ENCODE measurements at regions not wholly inside any gene's neighbourhood (a gene's known extent, or its start where the extent isn't known, plus 50 kb on each side); places are given as distances from the start of the nearest gene placed in this dataset.

DNA sequence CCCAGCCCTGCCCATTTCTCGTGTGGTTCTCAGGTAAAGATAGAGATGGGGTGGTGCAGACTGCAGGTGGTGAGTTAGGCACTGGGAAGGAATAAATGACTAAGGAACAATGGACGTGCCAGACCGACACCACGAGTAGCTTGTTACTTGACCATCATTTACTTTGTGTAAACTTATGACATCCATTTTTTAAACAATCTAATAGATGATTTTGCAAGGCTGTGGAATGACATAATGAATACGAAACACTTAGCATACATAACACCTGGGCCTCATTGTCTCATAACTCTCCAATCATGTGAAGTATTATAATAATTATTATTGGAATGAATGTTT lies 137.3 kb upstream of the CPEB2 start:
- no peak for DNase-seq

DNA sequence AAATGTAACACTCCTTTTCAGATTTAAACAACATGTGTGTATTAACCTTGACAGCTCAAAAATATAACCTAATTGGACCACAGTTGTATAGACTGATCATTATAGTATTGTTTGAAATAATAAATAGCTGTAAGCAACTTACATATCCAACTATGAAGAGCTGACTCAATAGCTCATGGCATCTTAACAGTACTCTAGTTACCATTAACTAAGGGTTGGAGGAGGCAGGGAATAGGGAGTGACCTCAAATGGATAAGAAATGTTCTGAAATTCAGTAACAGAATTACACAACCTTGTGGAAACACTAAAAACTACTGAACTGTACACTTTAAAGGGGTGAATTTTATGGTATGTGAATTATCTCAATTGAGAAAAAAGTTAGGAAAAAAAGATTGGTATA lies 136.5 kb upstream of the CPEB2 start:
- no peak for DNase-seq

DNA sequence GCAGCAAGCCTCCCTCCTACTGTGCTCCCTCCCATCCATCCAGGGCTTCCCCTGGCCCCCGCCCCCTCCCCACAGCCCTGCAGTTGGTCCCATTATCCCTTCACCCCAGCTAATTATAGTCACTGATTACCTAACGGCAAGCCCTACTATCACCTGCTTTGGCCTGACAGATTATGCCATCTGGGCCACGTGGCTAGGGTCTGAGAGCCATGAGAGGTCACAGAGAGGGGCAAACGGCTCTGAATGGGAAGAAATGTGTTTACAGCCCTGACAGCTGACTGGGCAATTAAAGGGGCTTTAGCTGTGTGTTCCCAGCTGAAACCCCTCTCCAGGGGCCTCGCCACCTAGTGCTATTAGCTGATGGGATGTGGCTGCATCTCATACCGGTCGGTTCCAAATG lies 134.4 kb upstream of the CPEB2 start:
- no peak for DNase-seq

- no peak for DNase-seq
These were observed 133.6 kb upstream of the CPEB2 start for GRCh38 chr4:14868426-14869395.

- DNase-seq: no peak
These were observed 130.4 kb upstream of the CPEB2 start for GRCh38 chr4:14871676-14872430.

GRCh38 chr4:14874990-14875389 lies 127.3 kb upstream of the CPEB2 start:
- no peak for DNase-seq

DNA sequence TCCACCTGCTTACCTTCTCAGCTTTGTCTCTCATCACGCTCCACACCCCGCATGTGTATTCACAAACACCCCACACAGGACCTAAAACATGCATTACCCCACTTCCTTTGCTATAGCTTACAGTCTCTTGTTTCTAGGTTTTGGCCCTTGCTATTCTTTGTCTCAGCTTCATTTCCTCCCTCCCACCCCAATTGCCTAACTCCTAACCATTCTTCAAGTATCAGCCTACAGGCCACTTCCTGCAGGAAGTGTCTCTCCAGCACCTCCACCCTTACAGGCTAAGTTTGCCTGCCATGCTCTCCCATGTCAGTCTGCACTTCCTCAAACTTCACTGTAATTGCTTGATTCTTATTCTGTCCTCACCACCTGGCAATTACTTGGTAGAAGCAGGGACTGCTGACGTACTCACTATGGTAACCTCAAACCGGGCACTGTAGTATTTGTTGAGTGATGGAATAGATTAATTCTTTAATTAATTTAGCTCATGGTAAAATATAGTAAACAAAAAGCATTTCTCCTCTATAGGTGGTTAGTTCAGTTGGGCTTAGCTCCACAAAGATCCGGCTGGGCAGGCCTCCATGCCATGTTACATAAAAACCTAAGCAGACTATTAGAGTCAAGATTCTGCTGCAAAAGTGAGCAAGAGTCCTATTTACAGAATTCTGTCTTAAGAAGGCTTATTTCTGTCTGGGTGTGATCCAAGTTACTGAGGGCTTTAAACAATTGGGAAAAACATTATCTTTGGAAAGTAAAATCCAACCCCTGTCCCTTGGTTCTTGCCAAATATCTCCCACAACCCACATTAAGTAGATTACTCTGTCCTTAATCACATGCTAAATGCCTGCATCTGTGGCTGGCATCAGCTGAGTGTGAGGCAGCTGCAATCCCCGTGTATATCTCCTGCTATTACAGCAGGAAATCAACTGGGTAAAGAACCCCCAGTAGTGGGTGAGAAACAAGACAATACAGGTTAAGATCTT lies 124.7 kb upstream of the CPEB2 start:
- no peak for DNase-seq

DNA sequence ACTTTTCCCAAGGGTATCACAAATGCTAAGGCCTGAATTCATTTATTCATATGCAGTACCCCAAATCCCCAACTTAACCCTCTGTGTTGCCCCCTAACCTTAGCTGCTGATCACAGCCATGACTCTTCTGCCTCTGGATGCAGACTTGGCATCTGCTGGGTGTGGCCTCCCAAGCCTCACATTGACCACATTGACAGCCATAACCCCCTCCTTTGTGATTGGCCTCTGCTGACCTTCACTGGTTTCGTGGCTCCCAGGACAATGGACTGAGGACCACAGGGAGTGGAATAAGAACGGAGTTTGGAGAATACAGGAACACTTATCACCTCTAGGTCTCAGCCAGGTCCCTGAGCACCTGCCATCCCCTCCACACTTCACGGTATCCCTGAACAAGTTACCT lies 123.6 kb upstream of the CPEB2 start:
- no peak for DNase-seq

DNA sequence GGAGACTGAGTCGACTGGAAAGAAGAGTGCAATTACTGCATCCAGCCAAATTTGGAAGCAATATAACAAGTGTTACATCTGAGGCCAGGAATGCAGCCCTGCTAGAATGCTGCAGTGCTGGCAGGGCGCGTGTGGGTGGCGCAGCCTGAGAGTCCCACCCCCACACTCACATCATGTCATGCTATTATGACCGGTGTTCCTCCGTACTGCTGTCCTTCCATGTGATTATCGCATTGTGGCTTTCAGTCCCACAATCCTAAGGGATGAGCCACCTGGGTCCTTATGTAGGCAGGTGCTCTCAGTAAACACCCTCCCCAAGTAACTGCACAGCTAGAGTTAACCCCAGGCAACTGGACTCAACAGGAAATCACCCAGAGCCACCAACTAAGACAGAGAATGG lies 122.6 kb upstream of the CPEB2 start:
- DNase-seq: no peak

DNA sequence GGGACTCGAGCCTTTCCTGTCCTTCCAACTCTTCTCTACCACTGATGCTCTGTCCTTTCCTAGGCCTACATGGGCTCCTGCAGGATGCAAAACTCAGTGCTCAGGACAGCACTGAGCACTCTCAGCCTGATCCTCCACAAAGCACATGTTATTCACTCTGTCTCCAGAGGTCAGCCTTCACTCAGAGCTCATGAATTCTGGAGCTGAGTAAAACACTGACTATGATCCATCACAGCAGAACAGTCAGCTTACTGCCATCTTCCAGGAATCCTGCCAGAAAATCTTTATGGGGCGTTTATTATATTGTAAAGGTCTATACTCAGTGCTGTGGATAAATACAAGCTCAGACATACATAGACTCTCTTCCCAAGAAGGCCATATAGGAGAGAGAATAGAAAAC lies 121.5 kb upstream of the CPEB2 start:
- DNase-seq: no peak

DNA sequence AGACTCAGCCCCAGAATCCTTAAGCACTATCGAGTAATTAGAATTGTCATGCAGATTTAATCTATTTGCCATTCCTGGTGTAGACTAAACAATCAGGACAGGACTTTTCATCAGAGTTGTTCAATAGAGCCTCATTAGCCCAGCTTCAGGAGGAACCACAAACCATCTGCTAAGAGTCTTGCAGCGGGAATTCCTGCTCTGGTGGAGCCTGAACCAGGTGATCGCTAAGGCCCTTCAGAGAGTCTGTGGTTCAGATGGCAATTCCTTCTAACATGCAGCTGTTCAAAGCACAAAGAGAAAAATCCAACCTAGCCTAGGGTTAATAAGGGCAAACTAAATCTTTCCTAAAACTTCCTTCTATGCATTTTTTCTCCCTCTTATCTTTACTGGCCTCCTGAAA lies 119.1 kb upstream of the CPEB2 start:
- DNase-seq: no peak

DNA sequence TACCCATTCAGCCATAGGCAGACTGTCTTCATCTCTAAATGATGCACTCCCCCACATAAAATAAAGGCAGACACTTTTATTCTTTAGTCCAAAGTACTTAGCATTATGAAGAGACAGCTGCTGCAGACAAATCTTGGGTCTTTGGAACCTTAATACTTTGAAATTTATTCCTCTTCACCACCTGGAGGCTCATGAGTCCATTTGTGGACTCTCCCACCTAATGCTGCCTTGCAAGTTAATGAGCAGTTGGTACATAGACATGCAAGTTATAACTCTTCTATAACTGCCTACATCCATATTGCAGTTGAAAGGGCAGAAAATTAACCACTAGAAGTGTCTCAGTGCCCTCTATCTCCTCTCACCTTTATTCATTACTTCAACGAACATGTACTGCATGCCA lies 118.6 kb upstream of the CPEB2 start:
- no peak for DNase-seq

DNA sequence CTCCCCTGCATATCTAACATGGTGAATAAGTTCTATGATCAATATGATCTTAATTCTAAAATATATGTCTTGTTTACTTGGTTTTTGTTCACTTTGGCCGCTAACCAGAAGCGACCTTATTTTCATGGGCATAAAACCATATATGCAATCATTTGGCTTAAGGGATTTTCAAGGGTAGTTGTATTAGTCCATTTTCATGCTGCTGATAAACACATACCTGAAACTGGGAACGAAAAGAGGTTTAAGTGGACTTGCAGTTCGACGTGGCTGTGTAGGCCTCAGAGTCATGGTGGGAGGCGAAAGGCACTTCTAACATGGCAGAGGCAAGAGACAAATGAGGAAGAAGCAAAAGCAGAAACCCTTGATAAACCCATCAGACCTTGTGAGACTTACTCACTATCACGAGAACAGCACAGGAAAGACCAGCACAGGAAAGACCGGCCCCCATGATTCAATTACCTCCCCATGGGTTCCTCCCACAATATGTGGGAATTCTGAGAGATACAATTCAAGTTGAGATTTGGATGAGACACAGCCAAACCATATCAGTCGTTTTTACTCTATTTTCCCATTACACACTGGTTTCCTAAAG lies 114.3 kb upstream of the CPEB2 start:
- no peak for DNase-seq

DNA sequence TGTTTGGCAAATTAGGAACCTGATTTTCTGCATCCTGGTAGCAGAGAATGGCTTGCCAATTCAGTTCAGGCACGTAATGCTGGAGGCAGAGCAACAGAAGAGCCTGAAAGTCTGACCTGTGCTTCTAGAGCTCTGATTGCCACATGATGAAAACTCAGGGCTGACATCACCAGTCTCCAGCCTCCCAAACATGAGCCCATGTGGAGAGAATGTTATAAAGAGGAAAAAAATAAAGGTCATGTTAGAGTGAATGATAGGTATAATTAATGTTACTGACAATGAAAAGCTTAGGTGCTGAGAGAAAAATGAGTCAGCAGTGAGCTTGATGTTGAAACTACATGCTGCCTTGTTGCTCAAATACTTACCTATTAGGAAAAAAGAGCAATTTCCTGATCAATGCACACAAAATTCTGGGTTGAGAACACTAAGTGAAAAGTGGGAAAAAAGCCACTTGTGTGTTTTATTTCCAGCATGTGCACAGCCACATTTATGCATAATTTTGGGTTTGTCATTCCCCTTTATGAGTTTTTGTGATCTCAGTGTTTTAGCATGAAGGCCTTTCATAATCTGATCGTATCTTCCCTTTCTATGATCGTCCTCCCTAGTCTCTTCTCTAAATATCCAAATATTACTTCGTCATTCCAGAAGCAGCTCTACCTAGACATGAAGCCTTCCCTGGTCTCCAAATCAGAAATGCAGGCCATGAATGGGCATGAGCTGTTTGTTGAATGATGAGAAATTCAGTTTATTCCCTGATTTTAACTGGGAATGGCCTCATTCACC lies 113.3 kb upstream of the CPEB2 start:
- DNase-seq: no peak

- DNase-seq: no peak
These were observed 109.7 kb upstream of the CPEB2 start for GRCh38 chr4:14892563-14892962.

DNA sequence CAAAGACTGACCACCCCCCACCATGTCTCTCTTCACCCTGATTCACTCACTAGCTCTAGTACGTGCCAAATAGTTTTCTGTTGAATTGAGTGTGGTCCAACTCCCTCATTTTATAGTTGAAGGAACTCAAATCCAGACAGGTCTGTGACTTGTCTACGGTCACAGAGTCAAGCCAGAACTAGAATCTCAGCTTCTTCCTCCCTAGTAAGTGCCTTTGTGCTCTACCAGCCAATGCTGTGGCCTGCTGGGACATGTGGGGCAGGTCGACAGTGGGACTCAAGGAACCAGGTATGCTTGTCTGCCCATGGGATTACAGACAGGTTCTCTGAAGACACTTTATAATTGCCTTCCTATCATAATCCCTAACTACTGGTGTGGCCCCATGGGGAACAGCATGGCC lies 108.6 kb upstream of the CPEB2 start:
- DNase-seq: no peak

- no peak for DNase-seq
These were observed 107.6 kb upstream of the CPEB2 start for GRCh38 chr4:14894392-14895292.

- no peak for DNase-seq
These were observed 105.6 kb upstream of the CPEB2 start for GRCh38 chr4:14896656-14897175.

- DNase-seq: no peak
These were observed 105.1 kb upstream of the CPEB2 start for GRCh38 chr4:14897217-14897616.

- no peak for DNase-seq
These were observed 103.3 kb upstream of the CPEB2 start for GRCh38 chr4:14898989-14899388.

DNA sequence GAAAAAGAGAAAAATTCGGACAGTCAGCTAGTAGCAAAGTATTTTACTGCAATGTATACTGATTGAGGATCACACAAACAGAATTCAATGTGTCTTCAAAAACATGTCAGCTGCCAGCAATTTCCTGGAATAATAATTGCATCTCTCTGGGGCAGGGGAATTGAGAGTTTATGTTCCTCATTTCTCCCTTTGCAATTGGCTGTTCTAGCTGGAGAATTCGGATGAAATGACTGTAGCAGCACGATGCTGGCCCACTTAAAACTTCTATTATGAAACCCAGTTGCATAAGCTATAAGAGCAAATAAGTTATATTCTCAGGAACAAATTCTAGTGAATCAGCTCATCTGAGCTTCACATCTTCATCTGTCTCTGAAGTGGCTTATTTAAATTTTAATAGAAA lies 99.9 kb upstream of the CPEB2 start:
- DNase-seq: no peak
